Mesodermal cell (in vitro differentiated cells): ENCODE measurements at regions not wholly inside any gene's neighbourhood (a gene's known extent, or its start where the extent isn't known, plus 50 kb on each side); places are given as distances from the start of the nearest gene placed in this dataset.

Experiments used
- H3K27ac ChIP-seq: 2 replicates; pipeline ENCODE4 v1.7.0; 2013; ENCODE audit warnings: mild to moderate bottlenecking, low read depth, low read length, moderate library complexity; ENCODE audit not compliant: severe bottlenecking
- H3K36me3 ChIP-seq: 2 replicates; pipeline ENCODE4 v1.7.1; 2013; ENCODE audit warnings: mild to moderate bottlenecking, low read length, moderate library complexity; ENCODE audit not compliant: control insufficient read depth, insufficient read depth
- H3K4me1 ChIP-seq: one replicate; pipeline ENCODE4 v1.7.1; 2013; ENCODE audit warnings: mild to moderate bottlenecking, low read length; ENCODE audit not compliant: insufficient read depth, control insufficient read depth, poor library complexity, severe bottlenecking
- H3K4me3 ChIP-seq: 2 replicates; pipeline ENCODE4 v1.7.0; 2013; ENCODE audit warnings: low read length, control low read depth, mild to moderate bottlenecking; ENCODE audit not compliant: insufficient read depth, poor library complexity, severe bottlenecking; ENCODE audit errors: extremely low read depth
- H3K9me3 ChIP-seq: 2 replicates; pipeline ENCODE4 v1.7.1; 2013; ENCODE audit warnings: mild to moderate bottlenecking, low read length, moderate library complexity; ENCODE audit not compliant: control insufficient read depth
- WGBS, 2 experiments: methylation state at CpG; one replicate each; pipeline ENCODE4 v1.1.5; 2013; ENCODE audit warnings: missing lambda C conversion rate in 2 of 2; ENCODE audit not compliant: insufficient coverage in 2 of 2; 5-methylcytosine and 5-hydroxymethylcytosine counted together

DNA sequence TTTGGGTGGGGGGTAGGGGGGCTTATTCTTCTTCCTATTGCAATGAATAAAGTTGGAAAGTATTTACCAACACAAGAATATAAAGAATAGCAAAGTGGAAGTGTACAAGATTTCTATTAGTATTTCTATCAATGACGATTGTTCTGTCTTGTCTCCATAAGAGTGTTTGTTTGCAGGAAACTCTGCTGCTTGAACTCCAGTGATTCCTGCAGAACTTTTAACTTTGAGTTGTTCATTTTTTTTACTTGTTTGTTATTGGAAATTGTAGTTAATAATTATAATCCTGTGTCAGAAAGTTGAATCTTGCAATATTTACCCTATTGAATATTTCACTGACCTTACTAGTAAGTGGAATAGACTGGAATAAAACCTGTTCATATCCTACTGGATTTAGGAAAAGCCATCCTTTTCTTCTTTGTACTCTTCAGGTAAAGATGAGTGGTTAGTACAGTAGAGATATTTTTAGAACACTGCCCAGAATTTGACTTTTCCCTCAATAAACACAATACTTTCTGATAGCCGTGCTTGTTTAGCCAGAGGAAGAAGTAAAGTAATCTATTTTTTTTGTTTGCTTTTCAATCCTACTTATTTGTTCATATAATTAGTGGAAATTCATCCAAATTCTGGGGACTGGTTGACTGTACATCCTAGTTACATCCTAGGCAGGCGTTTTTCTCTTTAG, 340.4 kb downstream of the TENT4A start:
- WGBS, 2 experiments, result no CpG with 5 or more reads among the region's 3 CpGs

DNA sequence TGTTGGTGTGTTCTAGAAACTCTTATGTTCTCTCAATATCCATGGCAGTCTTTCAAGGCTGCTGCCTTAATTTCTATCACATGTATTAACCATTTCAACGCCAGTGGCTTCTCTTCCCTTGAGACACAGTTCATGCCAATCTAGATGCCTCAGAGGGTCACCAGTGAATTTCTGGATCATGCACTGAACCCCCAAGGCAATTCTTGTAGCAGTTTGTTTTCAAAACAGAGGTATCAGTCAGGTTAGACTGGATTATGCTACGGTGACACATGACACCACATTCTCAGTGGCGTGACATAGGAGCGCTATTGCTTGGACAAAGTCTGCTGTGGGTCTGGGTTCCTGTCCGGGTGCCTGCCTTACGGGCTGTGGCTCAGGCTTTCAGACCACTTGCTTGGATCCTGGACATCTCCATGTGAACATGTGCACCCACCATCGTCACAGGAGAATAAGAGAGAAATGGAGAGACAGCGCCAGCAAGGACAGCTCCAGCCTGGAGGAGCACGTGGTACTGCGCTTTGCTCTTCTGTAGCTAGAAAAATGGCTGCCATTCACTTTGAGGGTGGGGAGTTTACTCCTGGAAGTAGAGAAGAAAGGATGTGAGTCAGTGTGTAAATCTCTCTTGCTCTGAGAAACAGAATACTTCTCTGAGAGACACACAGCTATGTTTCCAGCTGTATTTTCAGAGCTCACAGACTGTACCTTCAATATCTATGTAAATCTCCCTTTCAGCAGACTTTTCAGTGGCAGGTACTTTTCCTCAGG, 329.3 kb upstream of the ADCY2 start:
- H3K36me3 ChIP-seq, result no peaks in the 10 kb centered on the region
- 76 to 86% methylated on average over 10 of the region's 10 CpGs for WGBS, 2 experiments
- H3K27ac ChIP-seq, result no peak overlapping the region
- no peak overlapping the region for H3K4me3 ChIP-seq
- H3K9me3 ChIP-seq, result no peaks in the 10 kb centered on the region
- H3K4me1 ChIP-seq, result peaks cover 3% of the 10 kb centered on the region

More for the DNA sequence above, 340.4 kb downstream of the TENT4A start:
- H3K4me3 ChIP-seq, result no peak overlapping the region
- H3K4me1 ChIP-seq, result no peaks in the 10 kb centered on the region
- H3K36me3 ChIP-seq, result no peaks in the 10 kb centered on the region
- H3K9me3 ChIP-seq, result no peaks in the 10 kb centered on the region
- no peak overlapping the region for H3K27ac ChIP-seq

DNA sequence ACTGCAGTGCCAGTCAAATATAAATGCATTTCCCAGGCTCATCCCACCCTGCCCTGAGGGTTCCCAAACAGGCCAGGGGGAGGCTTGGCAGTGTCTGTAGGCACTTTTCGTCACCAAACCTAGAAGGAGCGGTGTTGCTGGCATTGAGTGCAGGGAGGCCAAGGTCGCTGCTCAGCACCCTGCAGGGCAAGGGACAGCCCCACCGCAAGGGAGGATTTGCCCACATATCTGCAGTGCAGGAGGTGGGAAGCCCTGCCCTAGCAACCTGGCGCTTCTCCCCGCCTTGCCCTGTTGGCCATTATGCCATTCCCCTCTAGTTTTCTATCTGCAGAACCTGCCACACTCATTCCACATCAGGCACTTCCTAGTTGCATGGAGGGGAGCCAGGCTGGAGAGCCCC, 327.8 kb upstream of the ADCY2 start:
- 83 to 95% methylated on average over 6 of the region's 6 CpGs for WGBS, 2 experiments

DNA sequence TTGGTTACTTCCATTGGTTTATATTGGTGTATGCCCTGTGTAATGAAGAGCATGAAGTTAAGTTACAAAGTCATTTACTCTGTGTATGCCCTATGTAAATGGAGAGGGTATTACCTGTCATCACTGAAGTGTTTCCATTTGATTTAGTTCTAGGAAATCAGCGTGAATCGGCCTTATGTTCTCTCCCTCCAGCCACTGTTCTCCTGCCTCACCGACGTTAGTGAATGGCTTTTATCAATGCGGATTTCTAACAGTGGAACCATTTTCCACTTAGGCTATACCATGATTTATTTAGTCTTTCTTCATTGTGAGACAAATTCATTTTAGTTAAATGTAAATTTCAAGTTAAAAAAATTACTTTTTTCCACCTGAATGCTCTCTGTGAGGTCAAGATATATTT, 327.0 kb upstream of the ADCY2 start:
- no peaks in the 10 kb centered on the region for H3K36me3 ChIP-seq
- no peaks in the 10 kb centered on the region for H3K9me3 ChIP-seq
- WGBS, 2 experiments, result 89% methylated on average over 5 of the region's 5 CpGs; no CpG with 5 or more reads in 1 of the 2 experiments
- H3K27ac ChIP-seq, result no peak overlapping the region
- H3K4me3 ChIP-seq, result no peak overlapping the region
- H3K4me1 ChIP-seq, result peaks cover 3% of the 10 kb centered on the region

More for the DNA sequence above, 327.8 kb upstream of the ADCY2 start:
- H3K36me3 ChIP-seq, result no peaks in the 10 kb centered on the region
- peaks cover 3% of the 10 kb centered on the region for H3K4me1 ChIP-seq
- H3K9me3 ChIP-seq, result no peaks in the 10 kb centered on the region
- H3K27ac ChIP-seq, result no peak overlapping the region
- no peak overlapping the region for H3K4me3 ChIP-seq

DNA sequence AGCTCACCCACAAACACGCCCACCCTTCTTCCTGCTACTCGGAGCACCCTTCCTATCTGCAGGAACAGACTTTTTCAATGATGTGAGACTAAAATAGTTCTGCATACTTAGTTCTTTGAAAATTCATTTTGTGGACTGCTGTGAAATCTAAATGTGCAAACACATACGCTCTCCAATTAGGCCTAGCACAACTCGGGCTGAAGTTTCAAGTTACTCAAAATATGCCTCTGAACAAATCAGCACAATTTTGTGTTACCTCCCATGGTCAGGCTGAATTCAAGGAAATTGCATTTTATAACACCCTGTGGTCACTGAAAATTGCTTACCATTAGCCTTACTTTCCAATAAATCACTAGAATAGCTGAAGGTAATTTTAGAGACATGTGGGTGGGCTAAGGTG, 323.8 kb upstream of the ADCY2 start:
- Histone ChIP-seq H3K4me3 (no peak overlapping the region), H3K9me3 (no peaks in the 10 kb centered on the region), H3K36me3 (no peaks in the 10 kb centered on the region), H3K27ac (no peak overlapping the region), H3K4me1 (no peaks in the 10 kb centered on the region)
- 36 to 50% methylated on average over 2 of the region's 4 CpGs for WGBS, 2 experiments

DNA sequence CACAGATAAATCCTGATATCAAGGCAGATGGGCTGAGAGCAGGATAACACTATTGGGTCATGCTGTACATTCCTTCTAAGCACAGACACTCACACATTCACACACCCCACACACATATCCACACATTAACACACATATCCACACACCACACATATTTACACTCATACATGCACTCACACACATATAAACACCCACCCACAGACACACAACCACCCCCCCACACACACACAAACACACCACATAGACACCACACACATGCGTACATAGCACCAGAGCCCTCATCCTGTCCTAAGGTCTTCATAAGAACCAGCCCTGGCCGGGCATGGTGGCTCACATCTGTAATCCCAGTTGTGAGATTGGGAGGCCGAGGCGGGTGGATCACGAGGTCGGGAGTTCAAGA, 322.3 kb upstream of the ADCY2 start:
- H3K27ac ChIP-seq, result no peak overlapping the region
- no peaks in the 10 kb centered on the region for H3K9me3 ChIP-seq
- H3K4me1 ChIP-seq, result no peaks in the 10 kb centered on the region
- H3K36me3 ChIP-seq, result no peaks in the 10 kb centered on the region
- 96 to 97% methylated on average over 4 to 6 of the region's 6 CpGs for WGBS, 2 experiments
- H3K4me3 ChIP-seq, result no peak overlapping the region

DNA sequence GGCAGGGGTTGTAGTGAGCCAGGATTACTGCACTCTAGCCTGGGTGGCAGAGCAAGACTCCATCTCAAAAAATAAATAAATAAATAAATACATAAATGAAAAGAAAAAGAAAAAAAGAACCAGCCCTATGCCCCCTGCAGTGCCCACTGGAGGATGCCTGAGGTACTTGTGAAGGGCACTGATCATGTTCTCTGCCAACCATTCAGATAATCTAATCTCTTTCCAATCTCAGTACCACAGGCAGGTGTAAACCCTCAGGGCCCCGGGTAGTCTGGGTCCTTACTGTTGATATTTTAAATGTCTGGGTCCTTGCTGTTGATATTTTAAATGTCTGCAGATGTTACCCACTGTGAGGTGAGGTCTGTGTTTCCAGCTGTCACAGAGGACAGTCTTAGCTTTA, 321.8 kb upstream of the ADCY2 start:
- H3K27ac ChIP-seq, result no peak overlapping the region
- no CpG with 5 or more reads among the region's 1 CpG for WGBS, 2 experiments
- H3K36me3 ChIP-seq, result no peaks in the 10 kb centered on the region
- no peak overlapping the region for H3K4me3 ChIP-seq
- no peaks in the 10 kb centered on the region for H3K9me3 ChIP-seq
- H3K4me1 ChIP-seq, result no peaks in the 10 kb centered on the region

DNA sequence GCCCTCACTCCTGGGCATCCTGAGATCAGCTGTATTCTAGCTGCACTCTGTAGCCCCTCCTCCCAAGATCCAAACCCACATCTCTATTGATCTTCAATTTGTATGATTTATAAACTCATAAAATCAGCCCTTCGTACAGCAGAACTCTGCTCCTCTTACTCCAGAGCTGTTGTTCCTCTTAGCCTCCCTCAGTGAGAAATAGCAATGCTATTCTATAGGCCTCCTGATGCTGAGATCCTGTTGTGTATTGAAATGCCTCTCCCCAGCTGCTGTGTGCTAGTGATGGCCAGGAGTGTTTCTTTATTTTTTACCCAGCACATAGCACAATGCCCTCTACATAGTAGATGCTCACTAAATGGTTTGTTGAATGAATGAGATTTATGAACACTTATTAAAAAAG, 320.5 kb upstream of the ADCY2 start:
- H3K27ac ChIP-seq, result no peak overlapping the region
- H3K4me3 ChIP-seq, result no peak overlapping the region
- no peaks in the 10 kb centered on the region for H3K4me1 ChIP-seq
- WGBS, 2 experiments, result 80% methylated on average over 1 of the region's 1 CpG; no CpG with 5 or more reads in 1 of the 2 experiments
- no peaks in the 10 kb centered on the region for H3K36me3 ChIP-seq
- no peaks in the 10 kb centered on the region for H3K9me3 ChIP-seq

DNA sequence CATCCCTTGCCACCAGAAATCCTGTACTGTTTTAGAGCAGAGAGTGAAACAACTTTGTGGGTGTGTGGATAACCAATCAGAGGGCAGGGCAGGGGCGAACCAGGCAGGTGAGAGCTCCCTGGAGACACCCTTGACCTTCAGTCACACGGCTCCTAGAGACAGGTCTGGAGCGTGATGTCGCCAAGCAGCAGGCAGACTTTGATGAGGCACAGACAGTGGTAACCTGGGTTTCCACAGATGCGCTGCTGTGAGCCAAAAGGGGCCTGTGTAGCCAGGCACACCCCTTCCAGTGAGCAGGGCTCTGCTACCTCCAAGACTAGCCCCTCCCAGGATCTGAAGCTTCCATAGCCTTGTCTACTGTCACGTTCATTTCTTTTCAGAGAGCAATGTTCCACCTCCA, 317.8 kb upstream of the ADCY2 start:
- Histone ChIP-seq H3K36me3 (no peaks in the 10 kb centered on the region), H3K4me3 (no peak overlapping the region), H3K9me3 (no peaks in the 10 kb centered on the region), H3K27ac (no peak overlapping the region), H3K4me1 (no peaks in the 10 kb centered on the region)
- 85% methylated on average over 4 to 6 of the region's 6 CpGs for WGBS, 2 experiments

DNA sequence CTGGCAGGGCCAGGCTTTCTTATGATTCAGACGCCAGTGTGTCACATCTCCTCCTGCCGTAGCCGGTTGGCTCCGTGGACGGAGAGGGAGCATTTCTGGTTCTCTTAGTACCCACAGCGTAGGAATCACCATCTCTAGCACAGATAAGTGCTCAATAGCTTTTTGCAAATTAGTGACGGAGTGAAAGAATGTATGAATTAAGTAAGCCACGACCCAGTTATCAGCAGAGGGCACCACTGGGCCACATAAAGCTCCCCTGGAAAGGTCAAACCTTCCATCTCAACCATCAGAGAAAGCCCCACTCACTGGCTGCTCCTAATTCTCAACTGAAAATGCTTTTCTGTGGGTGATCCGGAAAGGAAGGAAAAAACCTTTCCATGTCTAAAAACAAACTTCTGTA, 317.0 kb upstream of the ADCY2 start:
- no peak overlapping the region for H3K4me3 ChIP-seq
- WGBS, 2 experiments, result 60% methylated on average over 5 of the region's 9 CpGs
- H3K36me3 ChIP-seq, result no peaks in the 10 kb centered on the region
- H3K27ac ChIP-seq, result no peak overlapping the region
- H3K4me1 ChIP-seq, result no peaks in the 10 kb centered on the region
- H3K9me3 ChIP-seq, result no peaks in the 10 kb centered on the region

DNA sequence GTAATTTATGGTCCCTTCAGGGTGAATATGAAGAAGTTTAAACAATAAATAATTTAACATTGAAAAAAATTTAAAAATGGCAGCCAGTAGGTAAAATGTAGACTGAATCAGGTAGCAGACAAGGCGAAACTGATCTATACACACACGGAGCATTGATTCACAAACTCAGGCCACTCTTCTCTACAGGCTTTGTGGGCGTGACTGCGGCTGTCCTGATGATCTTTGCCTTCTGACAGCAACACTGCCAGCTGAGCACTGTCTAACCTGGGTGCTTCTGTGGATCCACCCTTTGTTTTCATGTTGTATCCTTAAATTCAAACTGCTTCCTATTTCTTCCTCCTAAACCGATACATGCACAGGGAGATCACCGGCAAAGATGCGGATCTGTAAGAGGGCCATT, 315.4 kb upstream of the ADCY2 start:
- Histone ChIP-seq H3K36me3 (no peaks in the 10 kb centered on the region), H3K9me3 (no peaks in the 10 kb centered on the region), H3K27ac (no peak overlapping the region), H3K4me1 (no peaks in the 10 kb centered on the region), H3K4me3 (no peak overlapping the region)
- 89 to 90% methylated on average over 7 of the region's 7 CpGs for WGBS, 2 experiments
